Neural progenitor cell (in vitro differentiated cells): ENCODE measurements at regions not wholly inside any gene's neighbourhood (a gene's known extent, or its start where the extent isn't known, plus 50 kb on each side); places are given as distances from the start of the nearest gene placed in this dataset.

Experiments
- DNase-seq: peaks from one replicate; pipeline ENCODE4 v3.0.0-alpha.2; 2016; ENCODE audit warnings: low spot score
- H2AFZ ChIP-seq: fragments of 200-600 bp; sonication (generic); replicated peaks from 2 replicates; pipeline ENCODE4 v1.6.1; 2016; ENCODE audit warnings: antibody characterized with exemption
- H3F3A ChIP-seq: fragments of 200-600 bp; sonication (generic); 2 replicates; pipeline ENCODE4 v1.6.1; 2016; ENCODE audit warnings: antibody characterized with exemption, low read depth
- H3K27ac ChIP-seq: fragments of 200-600 bp; sonication (generic); 2 replicates; pipeline ENCODE4 v1.5.1; 2016; ENCODE audit warnings: mild to moderate bottlenecking
- H3K27me3 ChIP-seq: fragments of 200-600 bp; sonication (generic); 2 replicates; pipeline ENCODE4 v1.6.1; 2016; ENCODE audit warnings: mild to moderate bottlenecking, moderate library complexity
- H3K36me3 ChIP-seq: fragments of 200-600 bp; sonication (generic); 2 replicates; pipeline ENCODE4 v1.5.1; 2016
- H3K4me1 ChIP-seq: fragments of 200-600 bp; sonication (generic); 2 replicates; pipeline ENCODE4 v1.6.1; 2016; ENCODE audit warnings: mixed run types
- H3K4me2 ChIP-seq: fragments of 200-600 bp; sonication (generic); 2 replicates; pipeline ENCODE4 v1.6.1; 2016
- H3K4me3 ChIP-seq: fragments of 200-600 bp; sonication (generic); 2 replicates; pipeline ENCODE4 v1.5.1; 2016
- H3K79me2 ChIP-seq: fragments of 200-600 bp; sonication (generic); 2 replicates; pipeline ENCODE4 v1.6.1; 2016; ENCODE audit warnings: low read depth
- H3K9ac ChIP-seq: fragments of 200-600 bp; sonication (generic); 2 replicates; pipeline ENCODE4 v1.6.1; 2016
- H3K9me3 ChIP-seq: fragments of 200-600 bp; sonication (generic); 2 replicates; pipeline ENCODE4 v1.5.1; 2016; ENCODE audit warnings: low read depth
- H4K20me1 ChIP-seq: fragments of 200-600 bp; sonication (generic); 2 replicates; pipeline ENCODE4 v1.6.1; 2016; ENCODE audit warnings: low read depth
- H3K27ac Mint-ChIP-seq: 3 replicates; pipeline ENCODE4 v1.8.0; 2021; ENCODE audit warnings: mixed read lengths
- H3K27me3 Mint-ChIP-seq: 2 replicates; pipeline ENCODE4 v1.8.0; 2022; ENCODE audit warnings: low read depth, mild to moderate bottlenecking, inconsistent platforms, moderate library complexity, mixed read lengths; ENCODE audit not compliant: insufficient read depth
- H3K36me3 Mint-ChIP-seq: 3 replicates; pipeline ENCODE4 v1.8.0; 2021; ENCODE audit warnings: mixed read lengths
- H3K4me1 Mint-ChIP-seq: 3 replicates; pipeline ENCODE4 v1.8.0; 2021; ENCODE audit warnings: mixed read lengths
- H3K4me3 Mint-ChIP-seq: 3 replicates; pipeline ENCODE4 v1.8.0; 2021; ENCODE audit warnings: mild to moderate bottlenecking, moderate library complexity, mixed read lengths
- H3K9me3 Mint-ChIP-seq: 3 replicates; pipeline ENCODE4 v1.8.0; 2020; ENCODE audit warnings: mixed read lengths
- EZH2 ChIP-seq: fragments of 200-600 bp; sonication (generic); IDR thresholded peaks from 2 replicates; pipeline ENCODE4 v1.6.1; 2017; ENCODE audit warnings: antibody characterized with exemption, mild to moderate bottlenecking, moderate library complexity
- EZH2phosphoT487 ChIP-seq: fragments of 200-600 bp; sonication (generic); IDR thresholded peaks from 2 replicates; pipeline ENCODE4 v1.6.1; 2017; ENCODE audit warnings: antibody characterized with exemption
- TF ChIP-seq, protein P1 (sequence below): fragments of 200-600 bp; sonication (generic); IDR thresholded peaks from 2 replicates; pipeline ENCODE4 v1.5.1; 2017; ENCODE audit warnings: antibody characterized with exemption, mild to moderate bottlenecking

DNA sequence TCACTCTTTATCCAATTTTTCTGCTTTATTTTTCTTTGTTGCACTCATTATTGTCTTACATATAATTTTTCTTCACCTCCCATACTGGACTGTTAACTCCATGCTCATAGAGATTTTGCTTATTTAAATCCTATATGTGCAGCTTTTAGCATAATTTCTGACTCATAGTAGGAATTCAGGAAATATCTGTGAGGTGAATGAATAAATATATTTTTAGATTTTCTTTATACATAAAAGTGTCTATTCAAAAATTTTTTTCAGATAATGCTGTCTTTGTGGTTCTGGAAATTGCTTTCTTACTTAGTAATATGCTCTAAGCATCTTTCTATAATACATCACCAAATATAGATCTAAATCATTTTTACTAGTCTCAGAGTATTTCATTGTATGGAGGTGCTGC, 191.8 kb upstream of the SUCLG2 start:
- DNase-seq = no peak
- no peaks in the 10 kb centered on the region for H3K4me1 ChIP-seq
- H2AFZ ChIP-seq = no peak overlapping the region
- H3K4me3 Mint-ChIP-seq = no peak overlapping the region
- H3K9me3 ChIP-seq = no peaks in the 10 kb centered on the region
- no peaks in the 10 kb centered on the region for H3K79me2 ChIP-seq
- no peak overlapping the region for H3K27ac Mint-ChIP-seq
- no peaks in the 10 kb centered on the region for H4K20me1 ChIP-seq
- H3F3A ChIP-seq = no peaks in the 10 kb centered on the region
- no peaks in the 10 kb centered on the region for H3K9me3 Mint-ChIP-seq
- no peak overlapping the region for H3K27ac ChIP-seq
- peaks cover 2% of the 10 kb centered on the region for H3K27me3 Mint-ChIP-seq
- no peak overlapping the region for H3K9ac ChIP-seq
- H3K27me3 ChIP-seq = no peaks in the 10 kb centered on the region
- H3K36me3 ChIP-seq = no peaks in the 10 kb centered on the region
- TF ChIP-seq, protein P1, sequence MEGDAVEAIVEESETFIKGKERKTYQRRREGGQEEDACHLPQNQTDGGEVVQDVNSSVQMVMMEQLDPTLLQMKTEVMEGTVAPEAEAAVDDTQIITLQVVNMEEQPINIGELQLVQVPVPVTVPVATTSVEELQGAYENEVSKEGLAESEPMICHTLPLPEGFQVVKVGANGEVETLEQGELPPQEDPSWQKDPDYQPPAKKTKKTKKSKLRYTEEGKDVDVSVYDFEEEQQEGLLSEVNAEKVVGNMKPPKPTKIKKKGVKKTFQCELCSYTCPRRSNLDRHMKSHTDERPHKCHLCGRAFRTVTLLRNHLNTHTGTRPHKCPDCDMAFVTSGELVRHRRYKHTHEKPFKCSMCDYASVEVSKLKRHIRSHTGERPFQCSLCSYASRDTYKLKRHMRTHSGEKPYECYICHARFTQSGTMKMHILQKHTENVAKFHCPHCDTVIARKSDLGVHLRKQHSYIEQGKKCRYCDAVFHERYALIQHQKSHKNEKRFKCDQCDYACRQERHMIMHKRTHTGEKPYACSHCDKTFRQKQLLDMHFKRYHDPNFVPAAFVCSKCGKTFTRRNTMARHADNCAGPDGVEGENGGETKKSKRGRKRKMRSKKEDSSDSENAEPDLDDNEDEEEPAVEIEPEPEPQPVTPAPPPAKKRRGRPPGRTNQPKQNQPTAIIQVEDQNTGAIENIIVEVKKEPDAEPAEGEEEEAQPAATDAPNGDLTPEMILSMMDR = no peak
- TF ChIP-seq EZH2 = no peak
- TF ChIP-seq EZH2phosphoT487 = no peak
- H3K36me3 Mint-ChIP-seq = no peaks in the 10 kb centered on the region
- no peak overlapping the region for H3K4me3 ChIP-seq
- H3K4me1 Mint-ChIP-seq = no peaks in the 10 kb centered on the region
- H3K4me2 ChIP-seq = no peak overlapping the region

DNA sequence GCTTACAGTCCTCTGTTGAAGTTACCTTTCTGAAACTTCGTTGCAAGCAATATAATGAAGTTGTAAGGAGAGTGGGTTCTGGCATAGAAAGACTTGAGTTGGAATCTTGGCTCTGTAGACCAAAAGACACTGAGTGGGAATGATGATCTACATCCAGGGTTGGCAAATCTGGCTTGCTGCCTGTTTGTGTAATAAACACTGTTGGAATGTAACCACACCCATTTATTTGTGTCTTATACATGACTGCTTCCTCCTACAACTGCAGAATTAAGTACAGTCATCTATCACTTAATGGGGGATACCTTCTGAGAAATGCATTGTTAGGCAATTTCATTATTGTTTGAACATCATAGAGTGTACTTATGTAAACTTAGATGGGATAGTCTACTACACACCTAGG, 178.4 kb upstream of the SUCLG2 start:
- Mint-ChIP-seq H3K9me3 (peaks cover 11% of the 10 kb centered on the region), H3K27ac (no peak overlapping the region)

DNA sequence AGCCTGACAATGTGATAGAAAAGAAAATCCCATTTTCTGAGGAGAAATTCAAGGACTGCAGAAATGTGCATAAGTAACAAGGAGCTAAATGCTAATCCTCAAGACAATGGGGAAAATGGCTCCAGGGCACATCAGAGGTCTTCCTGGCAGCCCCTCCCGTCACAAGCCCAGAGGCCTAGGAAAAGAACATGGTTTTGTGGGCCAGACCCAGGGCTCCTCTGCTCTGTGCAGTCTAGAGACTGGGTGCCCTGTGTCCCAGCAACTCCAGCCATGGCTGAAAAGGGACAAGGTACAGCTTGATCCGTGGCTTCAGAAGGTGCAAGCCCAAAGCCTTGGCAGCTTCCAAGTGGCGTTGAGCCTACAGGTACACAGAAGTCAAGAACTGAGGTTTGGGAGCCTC, 176.8 kb upstream of the SUCLG2 start:
- no peak overlapping the region for H2AFZ ChIP-seq
- H3K27me3 Mint-ChIP-seq = peaks cover 2% of the 10 kb centered on the region
- no peak overlapping the region for H3K27ac Mint-ChIP-seq

More for the DNA sequence above, 178.4 kb upstream of the SUCLG2 start:
- H3K4me3 Mint-ChIP-seq = no peak overlapping the region
- TF ChIP-seq EZH2 = no peak
- TF ChIP-seq, protein P1 = no peak
- TF ChIP-seq EZH2phosphoT487 = no peak
- Histone ChIP-seq H3K27ac (no peak overlapping the region), H3K4me2 (no peak overlapping the region), H3K79me2 (no peaks in the 10 kb centered on the region), H4K20me1 (no peaks in the 10 kb centered on the region), H3K9ac (no peak overlapping the region), H3K4me3 (no peak overlapping the region), H3K9me3 (no peaks in the 10 kb centered on the region), H3K27me3 (no peaks in the 10 kb centered on the region), H3K36me3 (no peaks in the 10 kb centered on the region), H3K4me1 (peaks cover 12% of the 10 kb centered on the region), H2AFZ (no peak overlapping the region), H3F3A (no peaks in the 10 kb centered on the region)
- no peak for DNase-seq
- H3K27me3 Mint-ChIP-seq = peaks cover 3% of the 10 kb centered on the region
- peaks cover 2% of the 10 kb centered on the region for H3K36me3 Mint-ChIP-seq
- peaks cover 3% of the 10 kb centered on the region for H3K4me1 Mint-ChIP-seq

More for the DNA sequence above, 176.8 kb upstream of the SUCLG2 start:
- peaks cover 12% of the 10 kb centered on the region for H3K4me1 ChIP-seq
- no peak overlapping the region for H3K9ac ChIP-seq
- H3K36me3 ChIP-seq = no peaks in the 10 kb centered on the region
- H3K27me3 ChIP-seq = no peaks in the 10 kb centered on the region
- Mint-ChIP-seq H3K9me3 (peaks cover 11% of the 10 kb centered on the region), H3K4me3 (no peak overlapping the region), H3K4me1 (peaks cover 3% of the 10 kb centered on the region), H3K36me3 (peaks cover 2% of the 10 kb centered on the region)
- TF ChIP-seq, protein P1 = no peak
- TF ChIP-seq EZH2 = no peak
- no peak for TF ChIP-seq EZH2phosphoT487
- H3K9me3 ChIP-seq = no peaks in the 10 kb centered on the region
- H3K79me2 ChIP-seq = no peaks in the 10 kb centered on the region
- DNase-seq = no peak
- no peak overlapping the region for H3K4me3 ChIP-seq
- H3F3A ChIP-seq = no peaks in the 10 kb centered on the region
- no peak overlapping the region for H3K4me2 ChIP-seq
- no peak overlapping the region for H3K27ac ChIP-seq
- no peaks in the 10 kb centered on the region for H4K20me1 ChIP-seq
